ENCODE measurements at regions not wholly inside any gene's neighbourhood (a gene's known extent, or its start where the extent isn't known, plus 50 kb on each side); places are given as distances from the start of the nearest gene placed in this dataset.
"Not testable (repeated sequence)": the region's sequence is repeated elsewhere in the genome, so short reads cannot be mapped to it uniquely, and the experiment has no call there.

GRCh38 chr3:193805448-193805847, 212.4 kb downstream of the OPA1 start:
- DNase-seq, result no peak

GRCh38 chr3:193808317-193808716, 215.3 kb downstream of the OPA1 start:
- no peak for DNase-seq

GRCh38 chr3:193809106-193809505, 216.1 kb downstream of the OPA1 start:
- DNase-seq, result no peak

GRCh38 chr3:193812078-193812725, 219.2 kb downstream of the OPA1 start:
- no peak for DNase-seq

- DNase-seq, result no peak
Measured at GRCh38 chr3:193812791-193813500, 219.9 kb downstream of the OPA1 start.

GRCh38 chr3:193813501-193813830, 220.5 kb downstream of the OPA1 start:
- DNase-seq, result no peak

- DNase-seq, result no peak
Measured at GRCh38 chr3:193814166-193814892, 221.3 kb downstream of the OPA1 start.

- no peak for DNase-seq
Measured at GRCh38 chr3:193815246-193816027, 222.4 kb downstream of the OPA1 start.

- DNase-seq, result no peak
Measured at GRCh38 chr3:193816028-193816395, 223.0 kb downstream of the OPA1 start.

DNA sequence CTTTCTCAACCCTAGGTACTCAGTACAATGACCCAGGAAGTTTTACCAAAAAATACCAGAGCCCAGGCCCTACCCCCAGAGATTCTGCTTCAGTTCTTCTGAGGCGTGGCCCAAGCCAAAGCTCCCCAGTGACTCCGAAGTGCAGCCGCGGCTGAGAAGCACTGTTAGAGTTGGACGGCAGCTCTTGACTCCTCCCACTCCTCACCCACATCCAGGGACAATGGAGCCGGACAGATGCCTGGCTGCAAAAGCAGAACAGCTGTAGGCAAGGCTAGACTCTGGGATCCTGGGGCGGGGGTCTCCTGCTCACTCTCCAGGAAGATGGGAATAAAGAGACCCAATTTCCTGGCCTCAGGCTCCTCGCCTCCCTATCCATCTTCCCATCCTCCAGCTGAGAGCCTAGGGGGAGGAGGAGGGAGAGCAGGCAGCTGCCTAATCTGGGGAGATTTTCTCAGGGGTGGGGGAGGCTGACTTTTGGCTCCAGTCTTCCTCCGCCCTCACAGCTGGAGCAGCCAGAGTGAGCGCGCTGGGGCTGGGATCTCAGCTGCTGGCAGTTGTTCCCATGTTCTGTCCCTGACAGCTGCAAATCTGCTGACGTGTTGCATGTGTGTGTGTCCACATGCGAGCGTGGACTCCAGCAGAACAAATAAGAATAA, 223.8 kb downstream of the OPA1 start:
- no peak for DNase-seq

DNA sequence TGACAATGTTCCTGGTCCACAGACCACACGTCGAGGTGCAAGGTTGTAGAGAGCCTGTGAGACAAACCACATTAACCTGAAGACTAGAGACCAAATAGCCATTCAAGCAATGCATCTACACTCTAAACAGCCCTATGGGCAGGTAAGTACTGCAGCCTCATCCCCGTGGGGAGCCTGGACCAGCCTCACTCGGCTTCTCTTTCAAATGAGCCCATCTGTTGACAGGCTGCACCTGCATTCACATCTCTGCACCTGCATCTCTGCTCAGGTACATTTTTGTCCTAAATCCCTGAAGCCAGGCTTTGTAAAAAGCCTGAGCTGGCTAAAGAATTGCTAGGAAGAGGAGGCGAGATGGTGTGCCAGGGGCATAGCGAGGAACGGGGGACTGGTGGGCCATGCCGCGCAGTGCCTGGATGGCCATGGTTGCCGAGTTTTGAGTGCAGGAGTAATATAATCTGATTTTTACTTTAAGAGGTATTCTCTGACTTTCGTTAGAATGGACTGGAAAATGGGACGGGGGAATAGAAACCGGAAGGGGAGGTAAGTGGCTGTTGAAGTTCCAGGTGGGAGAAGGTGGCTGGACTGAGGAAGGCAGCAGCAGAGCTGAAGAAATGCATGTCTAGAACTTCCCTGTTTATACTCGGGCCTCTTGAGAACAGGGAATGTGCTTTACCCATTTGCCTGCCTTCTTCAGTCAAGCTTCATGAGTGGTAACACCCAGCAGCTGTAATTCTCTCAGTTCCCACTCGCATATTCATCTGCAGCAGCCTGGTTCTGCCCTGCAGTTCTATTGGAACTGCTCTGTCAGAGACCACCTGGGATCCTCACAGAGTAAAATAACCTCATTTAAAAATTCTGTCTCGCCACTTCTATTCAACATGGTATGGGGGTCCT, 226.4 kb downstream of the OPA1 start:
- no peak for DNase-seq

DNA sequence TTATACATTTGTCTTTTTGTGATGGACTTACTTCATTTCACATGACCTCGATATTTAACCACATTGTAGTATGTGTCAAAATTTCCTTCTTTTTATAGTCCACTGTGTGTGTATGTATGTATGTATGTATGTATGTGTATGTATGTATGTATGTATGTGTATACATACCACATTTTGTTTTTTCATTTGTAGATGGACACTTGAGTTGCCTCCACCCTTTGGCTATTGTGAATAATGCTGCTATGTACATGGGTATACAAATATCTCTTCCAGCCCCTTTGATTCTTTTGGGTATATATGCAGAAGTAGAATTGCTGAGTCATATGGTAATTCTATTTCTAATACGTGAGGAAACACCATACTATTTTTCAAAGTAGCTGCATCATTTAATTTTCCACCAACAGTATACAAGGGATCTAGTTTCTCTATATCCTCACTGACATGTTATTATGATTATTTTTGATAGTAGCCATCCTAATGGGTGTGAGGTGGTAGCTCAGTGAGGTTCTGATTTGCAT, 228.2 kb downstream of the OPA1 start:
- no peak for DNase-seq

- no peak for DNase-seq
Measured at GRCh38 chr3:193822492-193823212, 229.6 kb downstream of the OPA1 start.

DNA sequence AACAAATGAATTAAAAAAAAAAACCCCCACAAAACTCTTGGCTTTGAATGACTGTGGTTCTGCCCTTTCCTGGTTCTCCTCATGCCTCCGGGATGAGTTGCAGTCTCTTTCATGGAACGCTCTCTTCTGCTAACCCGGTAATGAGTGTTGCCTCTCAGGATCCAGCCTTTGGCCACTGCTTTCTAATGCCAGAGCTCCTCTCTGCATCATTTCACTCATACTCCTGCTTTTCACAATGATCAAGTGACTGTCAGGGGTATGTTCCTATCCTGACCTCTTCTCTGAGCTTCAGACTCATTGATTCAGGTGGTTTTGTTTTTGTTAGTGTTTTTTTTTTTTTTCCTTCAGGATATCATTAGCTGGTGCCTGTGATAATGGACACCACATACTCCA, 230.2 kb downstream of the OPA1 start:
- not testable (repeated sequence) for DNase-seq

- no peak for DNase-seq
Measured at GRCh38 chr3:193824365-193824764, 231.4 kb downstream of the OPA1 start.

DNA sequence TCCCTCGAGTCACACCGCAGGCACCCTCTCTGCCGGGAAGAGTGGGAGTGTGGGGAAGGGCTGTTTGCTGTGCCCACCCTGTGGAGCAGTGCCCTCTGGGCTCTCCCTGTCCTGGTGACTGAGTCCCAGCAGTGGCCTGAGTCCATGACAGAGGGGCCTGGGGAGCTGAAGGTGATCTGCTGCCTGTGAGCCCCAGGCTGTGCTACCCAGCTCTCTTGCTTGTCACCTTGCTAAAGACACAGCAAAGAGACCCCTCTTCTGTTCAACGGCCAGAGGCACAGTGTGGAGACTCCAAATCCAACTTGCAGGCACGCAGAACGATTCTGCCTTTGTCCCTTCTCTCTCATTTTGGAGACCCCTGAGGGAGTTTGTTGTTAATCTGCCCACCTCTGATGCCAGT, 232.6 kb downstream of the OPA1 start:
- DNase-seq, result no peak

DNA sequence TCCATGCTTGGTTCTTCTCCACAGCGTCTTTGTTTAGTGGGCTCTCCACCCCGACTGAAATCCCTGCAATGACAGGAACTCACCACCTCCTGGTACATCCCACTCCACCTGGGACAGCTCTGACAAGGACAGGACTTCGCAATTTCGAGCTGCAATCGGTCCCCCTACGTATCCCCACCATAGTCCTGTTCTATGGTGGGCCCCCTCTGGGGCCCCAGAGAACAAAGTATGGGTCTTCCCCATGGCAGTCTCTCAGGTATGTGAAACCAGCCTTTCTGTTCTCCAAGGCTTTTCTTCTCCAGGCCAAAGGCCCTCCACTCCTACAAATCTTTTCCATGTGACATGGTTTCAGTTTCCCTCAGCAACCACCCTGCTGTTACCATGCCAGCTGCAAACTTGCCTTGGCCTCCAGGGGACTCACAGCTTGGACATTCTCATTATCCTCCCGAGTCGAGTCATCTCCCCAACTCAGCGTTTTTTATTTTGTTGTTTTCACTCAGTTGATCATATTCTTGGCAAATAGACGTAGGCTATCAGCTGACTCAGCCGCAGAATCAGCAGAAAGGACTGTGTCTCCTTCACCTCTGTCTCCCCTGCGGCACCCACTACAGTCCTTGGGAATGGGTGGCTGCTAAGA, 233.3 kb downstream of the OPA1 start:
- DNase-seq, result no peak

DNA sequence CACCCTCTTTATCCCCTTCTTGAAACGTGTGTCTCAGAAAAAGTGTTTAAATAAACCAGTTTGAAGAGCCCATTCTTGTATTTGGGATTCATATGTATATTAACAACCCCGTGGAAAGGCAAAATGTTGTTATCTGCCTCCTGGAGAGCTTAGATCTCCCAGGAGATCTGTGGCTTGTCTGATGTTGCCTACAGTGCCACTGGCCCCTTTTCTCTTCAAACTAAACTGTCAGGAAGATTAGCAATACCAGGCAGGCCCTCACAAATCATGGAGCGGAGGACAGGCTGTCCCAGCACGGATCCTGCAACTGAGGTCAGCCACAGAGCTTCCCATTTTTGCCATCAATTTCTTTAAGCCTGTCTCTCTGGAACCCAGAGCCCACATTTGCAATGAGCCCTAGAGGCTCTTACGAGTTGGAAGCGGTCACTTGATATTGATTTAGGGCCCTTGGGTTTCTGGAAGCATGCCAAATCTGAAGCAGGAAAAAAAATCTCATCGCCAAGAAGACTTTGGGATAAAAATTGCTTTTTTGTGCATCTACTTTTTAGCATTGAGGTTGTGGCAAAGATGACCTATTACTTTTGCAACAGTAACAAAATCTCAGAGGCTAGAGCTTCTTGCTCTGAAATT, 234.1 kb downstream of the OPA1 start:
- no peak for DNase-seq

- DNase-seq, result no peak
Measured at GRCh38 chr3:193827871-193828270, 234.9 kb downstream of the OPA1 start.

GRCh38 chr3:193828477-193828876, 235.5 kb downstream of the OPA1 start:
- DNase-seq, result no peak

Data from activated CD4-positive, CD25-positive, alpha-beta regulatory T cell (primary cell).